ENCODE measurements at regions not wholly inside any gene's neighbourhood (a gene's known extent, or its start where the extent isn't known, plus 50 kb on each side); places are given as distances from the start of the nearest gene placed in this dataset.

DNA sequence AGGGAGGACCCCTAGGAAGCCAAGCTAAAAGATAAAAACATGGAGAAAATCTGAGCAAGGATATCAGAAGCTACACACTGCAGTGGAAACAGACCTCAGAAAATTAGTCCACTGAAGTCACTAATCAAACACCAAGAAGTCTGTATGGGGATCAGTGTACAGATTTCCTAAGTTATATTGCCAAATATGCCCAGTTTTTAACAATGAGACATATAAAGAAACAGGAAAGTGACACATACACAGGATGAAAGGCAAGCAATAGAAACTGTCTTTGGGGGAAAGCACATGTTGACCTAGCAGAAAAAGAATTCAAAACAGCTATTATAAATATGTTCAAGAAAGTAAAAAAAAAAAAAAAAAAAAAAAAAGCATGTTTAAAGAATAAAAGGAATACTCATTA is 153.7 kb downstream of the PPP4R3C start:
- TF ChIP-seq, protein P1, sequence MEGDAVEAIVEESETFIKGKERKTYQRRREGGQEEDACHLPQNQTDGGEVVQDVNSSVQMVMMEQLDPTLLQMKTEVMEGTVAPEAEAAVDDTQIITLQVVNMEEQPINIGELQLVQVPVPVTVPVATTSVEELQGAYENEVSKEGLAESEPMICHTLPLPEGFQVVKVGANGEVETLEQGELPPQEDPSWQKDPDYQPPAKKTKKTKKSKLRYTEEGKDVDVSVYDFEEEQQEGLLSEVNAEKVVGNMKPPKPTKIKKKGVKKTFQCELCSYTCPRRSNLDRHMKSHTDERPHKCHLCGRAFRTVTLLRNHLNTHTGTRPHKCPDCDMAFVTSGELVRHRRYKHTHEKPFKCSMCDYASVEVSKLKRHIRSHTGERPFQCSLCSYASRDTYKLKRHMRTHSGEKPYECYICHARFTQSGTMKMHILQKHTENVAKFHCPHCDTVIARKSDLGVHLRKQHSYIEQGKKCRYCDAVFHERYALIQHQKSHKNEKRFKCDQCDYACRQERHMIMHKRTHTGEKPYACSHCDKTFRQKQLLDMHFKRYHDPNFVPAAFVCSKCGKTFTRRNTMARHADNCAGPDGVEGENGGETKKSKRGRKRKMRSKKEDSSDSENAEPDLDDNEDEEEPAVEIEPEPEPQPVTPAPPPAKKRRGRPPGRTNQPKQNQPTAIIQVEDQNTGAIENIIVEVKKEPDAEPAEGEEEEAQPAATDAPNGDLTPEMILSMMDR (IDR thresholded peaks at IDR 0.05; ENCODE audit: poor library complexity): no peak
- TF ChIP-seq EZH2phosphoT487 (IDR thresholded peaks at IDR 0.05; ENCODE audit: low read depth, severe bottlenecking, unreplicated experiment): no peak
- TF ChIP-seq EZH2 (IDR thresholded peaks at IDR 0.05; ENCODE audit: borderline replicate concordance): no peak
